ENCODE measurements at regions not wholly inside any gene's neighbourhood (a gene's known extent, or its start where the extent isn't known, plus 50 kb on each side); places are given as distances from the start of the nearest gene placed in this dataset.
A peak's percentile ranks its signal among the peaks of the same experiment; 100 is the strongest.

DNA sequence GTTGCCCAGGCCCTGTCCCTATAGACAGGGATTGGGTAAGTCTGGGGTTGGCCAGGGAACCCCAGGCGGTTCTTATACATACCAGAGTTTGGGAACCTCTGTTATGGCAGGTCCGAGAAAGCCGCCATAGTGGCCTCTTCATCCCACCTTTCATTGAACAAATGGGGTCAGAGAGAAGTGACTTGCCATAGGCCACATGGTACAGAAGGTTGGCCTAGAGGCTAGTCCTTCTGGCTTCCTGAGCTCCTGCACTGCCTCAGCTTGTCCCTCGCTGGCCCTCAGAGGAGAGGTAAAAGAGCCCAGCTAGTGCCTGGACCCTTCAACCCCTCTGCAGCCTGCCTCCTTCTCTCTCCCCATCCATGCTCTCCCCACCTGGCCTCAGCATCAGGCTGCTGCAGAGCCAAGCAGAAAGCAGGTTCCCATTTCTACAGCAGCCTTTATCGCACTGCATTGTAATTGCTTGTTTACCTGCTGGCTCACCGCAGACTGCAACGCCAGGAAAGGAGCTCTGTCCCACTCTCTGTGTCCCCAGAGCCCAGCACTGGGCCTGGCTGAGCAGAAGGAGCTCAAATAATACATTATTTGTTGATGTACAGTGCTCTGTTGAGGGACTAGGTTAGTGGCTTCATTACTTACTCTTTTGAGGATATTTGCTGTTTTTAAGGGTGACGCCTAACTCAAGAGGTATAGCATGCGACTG, 103.6 kb downstream of the TRIM29 start:
- intact Hi-C loops (cut with DNase I) = no loop called here

GRCh38 chr11:120032766-120033390, 105.0 kb downstream of the TRIM29 start:
- peak in 1 of 10 donors; percentile 45 for DNase-seq
- intact Hi-C loops (cut with DNase I) = no loop called here

More for the DNA sequence above, 103.6 kb downstream of the TRIM29 start:
- peak in 1 of 10 donors; percentile 61 for DNase-seq

DNA sequence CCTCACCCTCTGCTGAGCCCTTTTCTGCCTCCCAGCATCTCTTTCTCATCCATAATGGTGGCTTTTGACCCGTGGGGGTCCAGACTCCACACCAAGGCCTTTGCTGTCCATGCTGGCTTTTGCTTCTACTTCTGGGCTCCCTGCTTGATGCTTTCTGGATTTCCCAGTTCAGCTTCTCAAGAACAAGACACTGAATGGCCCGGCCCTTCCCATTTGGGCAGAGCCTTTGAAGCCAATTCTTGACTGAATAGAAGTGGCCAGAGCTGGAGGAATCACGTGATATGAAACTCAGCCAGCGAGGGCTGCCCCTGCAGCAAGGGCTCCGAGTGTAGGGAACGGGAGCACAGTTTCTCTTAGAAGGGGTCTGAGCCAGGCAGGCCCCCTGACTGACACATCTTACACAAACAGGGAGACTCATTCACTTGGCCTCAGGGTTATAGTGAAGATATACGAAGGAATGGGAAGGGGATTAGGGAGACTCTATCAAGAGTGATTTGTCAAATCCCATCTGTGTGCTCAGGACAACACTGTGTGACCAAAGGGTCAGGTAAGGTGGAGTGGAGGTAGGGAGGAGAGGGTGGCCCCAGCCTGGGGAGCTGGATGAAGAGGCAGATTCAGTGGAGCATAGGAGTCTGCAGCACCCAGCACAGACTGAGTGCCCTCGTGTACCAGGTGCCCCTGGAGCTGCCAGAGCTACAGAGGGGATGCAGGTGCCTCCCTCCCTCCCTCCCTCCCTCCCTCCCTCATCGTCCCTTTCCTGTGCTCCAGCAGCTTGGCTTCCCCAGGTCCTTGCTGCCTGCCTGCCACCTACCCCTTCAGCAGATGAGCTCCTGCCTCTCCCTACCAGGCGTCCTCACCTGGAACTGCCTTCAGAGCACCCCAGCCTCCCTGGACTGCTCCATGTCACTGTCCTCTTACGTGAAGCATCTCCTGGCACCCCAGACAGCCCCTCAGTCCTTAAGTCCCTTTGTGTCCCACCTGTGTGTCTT, 106.0 kb downstream of the TRIM29 start:
- peak in 6 of 10 donors; percentile 35 to 91 (median 46) for DNase-seq
- intact Hi-C loops (cut with DNase I) = no loop called here

DNA sequence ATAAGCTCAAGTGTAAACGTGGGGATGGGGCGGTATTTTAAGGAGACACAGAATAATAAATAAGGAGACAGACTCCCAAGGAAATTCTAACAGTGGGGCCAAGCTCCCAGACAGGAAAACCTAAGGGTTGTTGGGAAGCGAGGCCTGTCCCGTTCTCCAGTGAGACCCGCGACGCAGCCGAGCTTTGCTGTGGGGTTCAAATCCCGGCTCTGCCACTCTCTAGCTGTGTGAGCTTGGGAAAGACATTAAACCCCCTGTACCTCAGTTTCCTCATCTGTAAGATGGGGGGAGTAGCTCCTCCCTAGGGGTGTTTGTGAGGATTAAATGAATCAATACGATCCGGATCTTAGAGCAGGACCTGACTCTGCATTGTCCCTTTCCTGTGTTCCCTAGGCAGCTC, 106.8 kb downstream of the TRIM29 start:
- intact Hi-C loops (cut with DNase I) = no loop called here
- DNase-seq = peak in 1 of 10 donors; percentile 66

DNA sequence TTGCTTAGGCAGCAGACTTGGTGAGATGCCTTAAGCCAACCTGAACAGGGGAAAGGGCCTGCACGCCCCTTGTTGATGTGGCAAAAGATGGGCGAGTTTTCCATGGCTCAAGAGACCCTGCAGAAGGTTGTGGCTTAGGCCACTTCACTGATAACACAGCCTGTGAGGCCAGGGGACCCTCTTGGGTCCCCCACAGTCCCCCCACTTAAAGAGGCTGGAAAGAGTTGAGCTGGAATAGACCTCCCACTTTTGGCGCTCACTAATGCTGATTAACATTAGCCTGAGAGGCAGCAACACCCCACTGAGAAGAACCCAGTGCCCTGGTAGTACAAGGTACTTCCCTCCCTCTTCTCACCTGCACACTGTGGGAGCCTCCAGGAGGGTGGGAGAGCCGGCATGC, 107.5 kb downstream of the TRIM29 start:
- peak in 1 of 10 donors; percentile 49 for DNase-seq
- intact Hi-C loops (cut with DNase I) = no loop called here

GRCh38 chr11:120029321-120029720, 108.6 kb downstream of the TRIM29 start:
- DNase-seq = no peak
- intact Hi-C loops (cut with DNase I) = no loop called here

DNA sequence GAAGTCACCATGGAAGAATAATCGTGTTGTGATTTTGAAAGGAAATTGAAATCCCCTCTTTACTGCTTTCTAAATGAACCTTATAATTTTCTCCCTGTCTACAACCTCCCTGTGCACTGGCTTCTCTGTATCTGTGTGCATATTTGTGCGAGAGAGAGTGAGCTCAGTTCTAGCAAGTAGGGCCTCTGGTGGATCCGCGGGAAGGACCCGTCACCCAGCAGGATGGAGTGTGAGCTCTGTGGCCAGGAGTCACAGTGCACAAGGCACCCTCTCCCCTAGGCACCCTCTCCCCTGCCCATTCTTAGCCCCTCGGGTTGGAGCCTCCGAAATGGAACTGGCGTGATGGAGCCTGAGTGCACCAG, 109.0 kb downstream of the TRIM29 start:
- intact Hi-C loops (cut with DNase I) = no loop called here

GRCh38 chr11:120028181-120028896, 109.6 kb downstream of the TRIM29 start:
- peak in 1 of 10 donors; percentile 42 for DNase-seq
- intact Hi-C loops (cut with DNase I) = no loop called here

More for the DNA sequence above, 109.0 kb downstream of the TRIM29 start:
- no peak for DNase-seq

DNA sequence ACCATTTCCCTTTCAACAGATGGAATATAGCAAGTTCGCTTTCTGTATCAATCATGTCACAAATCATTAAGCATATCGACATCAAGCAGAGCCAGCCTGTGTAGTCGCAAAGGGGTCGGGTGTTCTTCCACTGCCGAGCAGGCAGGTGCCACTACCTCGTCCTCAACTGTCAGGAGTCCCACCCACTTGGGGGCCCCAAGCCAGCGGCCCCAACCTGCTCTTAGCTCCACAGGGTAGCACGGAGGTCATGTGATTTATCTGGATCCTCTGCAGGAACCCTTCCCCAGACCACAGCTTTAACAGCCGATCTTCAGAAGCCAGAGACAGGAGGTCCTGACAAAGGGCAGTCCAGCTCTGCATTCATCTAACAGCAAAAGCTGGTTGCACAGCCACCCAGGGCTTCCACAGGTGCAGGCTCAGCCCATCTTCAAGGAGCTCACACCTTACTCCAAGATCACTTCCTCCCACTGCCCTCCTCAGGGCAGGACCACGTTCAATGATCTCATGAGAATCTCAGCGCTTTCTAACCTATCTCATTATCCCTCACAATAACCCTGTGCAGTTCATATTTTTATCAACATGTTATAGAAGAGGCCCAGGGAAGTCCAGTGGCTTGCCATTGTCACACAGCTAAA, 110.2 kb downstream of the TRIM29 start:
- peak in 1 of 10 donors; percentile 42 for DNase-seq
- intact Hi-C loops (cut with DNase I) = no loop called here

GRCh38 chr11:120025606-120026335, 112.1 kb downstream of the TRIM29 start:
- DNase-seq = peak in 1 of 10 donors; percentile 67
- intact Hi-C loops (cut with DNase I) = no loop called here

- DNase-seq = peak in 1 of 10 donors; percentile 24
- intact Hi-C loops (cut with DNase I) = no loop called here
Observed at GRCh38 chr11:120024586-120024985, 113.3 kb downstream of the TRIM29 start.

DNA sequence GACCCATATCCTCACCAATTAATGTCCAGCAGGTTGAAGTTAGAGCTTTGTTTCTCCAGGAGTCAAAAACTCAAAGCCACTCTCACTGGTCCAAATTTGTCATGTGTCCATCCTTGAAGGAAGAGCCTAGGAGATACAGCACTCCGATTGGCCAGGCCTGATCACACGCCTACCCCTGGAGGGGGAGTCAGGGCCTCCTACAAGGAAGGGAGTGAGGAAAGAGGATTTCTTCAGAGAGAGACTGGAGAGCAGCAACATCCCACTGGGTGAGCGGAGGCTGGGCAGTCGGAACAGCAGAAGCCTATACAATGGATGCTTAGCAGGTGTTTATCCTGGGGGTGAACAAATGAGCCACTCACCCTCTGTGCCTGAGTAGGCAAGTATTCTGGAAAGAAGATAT, 113.9 kb downstream of the TRIM29 start:
- intact Hi-C loops (cut with DNase I) = no loop called here

DNA sequence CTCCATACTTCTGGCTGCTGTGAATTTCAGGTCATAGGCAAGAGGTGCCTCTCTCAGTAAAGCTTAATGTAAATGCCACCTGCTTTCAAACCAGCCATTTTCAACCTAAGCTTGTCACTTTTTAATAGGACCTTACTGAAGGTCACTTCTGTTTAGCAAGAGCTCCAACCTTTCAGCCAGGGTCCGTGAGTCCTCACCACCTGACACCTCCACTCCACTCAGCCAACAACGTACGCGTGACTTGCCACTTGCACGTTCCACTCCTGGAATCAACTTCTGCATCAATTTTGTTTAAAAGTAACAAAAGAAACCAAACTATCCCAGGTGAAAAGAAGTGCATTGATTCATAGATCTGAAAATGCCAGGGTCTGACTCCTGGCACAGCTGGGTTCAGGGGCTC, 114.4 kb downstream of the TRIM29 start:
- DNase-seq = peak in 1 of 10 donors; percentile 77
- intact Hi-C loops (cut with DNase I) = no loop called here

More for the DNA sequence above, 113.9 kb downstream of the TRIM29 start:
- peak in 1 of 10 donors; percentile 37 for DNase-seq

DNA sequence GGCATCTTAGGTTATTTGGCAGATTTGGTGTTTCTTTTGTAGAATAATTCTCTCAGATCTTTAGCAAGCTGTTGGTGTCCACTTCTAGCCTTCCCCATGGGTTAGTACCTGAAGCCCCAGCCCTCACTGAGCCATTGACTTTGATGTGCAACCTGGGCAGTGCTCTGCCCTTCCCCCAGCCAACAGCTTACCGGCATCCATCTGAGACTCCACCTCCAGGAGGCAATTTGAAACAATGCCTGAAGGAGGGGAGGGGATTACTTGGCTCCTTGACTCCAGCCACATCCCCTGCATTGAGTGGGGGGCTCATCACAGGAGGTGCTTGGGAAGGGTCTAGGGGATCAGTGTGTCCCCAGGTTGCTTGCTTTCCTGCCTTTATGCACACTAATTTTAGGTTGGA, 114.8 kb downstream of the TRIM29 start:
- DNase-seq = peak in 1 of 10 donors; percentile 25

GRCh38 chr11:120022617-120023016, 115.3 kb downstream of the TRIM29 start:
- DNase-seq = peak in 1 of 10 donors; percentile 33
- intact Hi-C loops (cut with DNase I) = no loop called here

More for the DNA sequence above, 114.8 kb downstream of the TRIM29 start:
- intact Hi-C loops (cut with DNase I) = no loop called here

DNA sequence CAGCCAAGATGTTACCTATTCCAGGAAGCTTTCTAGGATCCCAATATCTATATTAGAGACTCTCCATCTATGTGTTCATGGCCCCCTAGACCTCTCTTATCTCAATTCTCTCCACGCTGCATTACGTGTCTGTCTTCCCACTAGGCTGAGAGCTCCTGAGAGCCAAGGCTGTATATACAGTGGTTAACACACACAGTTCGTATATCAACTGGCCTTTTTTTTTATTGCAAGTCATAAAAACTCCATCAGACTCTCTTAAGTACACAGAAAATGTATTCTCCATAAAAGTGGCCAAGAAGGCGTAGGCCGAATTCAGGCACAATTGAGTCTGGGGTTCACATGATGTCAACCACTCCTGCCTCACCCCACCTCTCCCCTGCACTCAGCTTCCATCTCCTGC, 115.9 kb downstream of the TRIM29 start:
- intact Hi-C loops (cut with DNase I) = no loop called here
- peak in 1 of 10 donors; percentile 9 for DNase-seq

- DNase-seq = no peak
- intact Hi-C loops (cut with DNase I) = no loop called here
Observed at GRCh38 chr11:120021391-120021953, 116.4 kb downstream of the TRIM29 start.

GRCh38 chr11:120020981-120021380, 116.9 kb downstream of the TRIM29 start:
- peak in 1 of 10 donors; percentile 16 for DNase-seq
- intact Hi-C loops (cut with DNase I) = no loop called here

DNA sequence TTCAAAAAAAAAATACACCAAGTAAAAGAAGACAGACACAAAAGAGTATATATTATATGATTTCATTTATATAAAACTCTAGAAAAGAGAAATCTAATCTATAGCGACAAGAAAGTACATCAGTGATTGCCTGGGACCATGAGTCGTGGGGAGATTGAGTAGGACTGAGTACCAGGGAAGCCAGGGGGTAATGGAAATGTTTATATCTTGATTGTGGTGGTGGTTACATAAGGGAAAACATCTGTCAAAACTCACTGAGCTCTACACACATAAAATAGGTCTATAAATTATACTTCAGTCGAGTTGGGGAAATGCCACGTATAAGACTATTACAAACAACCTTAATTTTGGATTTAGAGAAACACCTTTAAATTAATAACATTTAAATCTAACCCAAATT, 117.4 kb downstream of the TRIM29 start:
- intact Hi-C loops (cut with DNase I) = no loop called here
- DNase-seq = no peak
